HG02870 (cell line): ENCODE measurements at regions not wholly inside any gene's neighbourhood (a gene's known extent, or its start where the extent isn't known, plus 50 kb on each side); places are given as distances from the start of the nearest gene placed in this dataset.

Experiments used
- ATAC-seq: cut with Tn5 transposase; IDR thresholded peaks from one replicate; pipeline ENCODE4 v1.9.1; 2021; ENCODE audit warnings: mild to moderate bottlenecking, moderate library complexity; ENCODE audit not compliant: unreplicated experiment

DNA sequence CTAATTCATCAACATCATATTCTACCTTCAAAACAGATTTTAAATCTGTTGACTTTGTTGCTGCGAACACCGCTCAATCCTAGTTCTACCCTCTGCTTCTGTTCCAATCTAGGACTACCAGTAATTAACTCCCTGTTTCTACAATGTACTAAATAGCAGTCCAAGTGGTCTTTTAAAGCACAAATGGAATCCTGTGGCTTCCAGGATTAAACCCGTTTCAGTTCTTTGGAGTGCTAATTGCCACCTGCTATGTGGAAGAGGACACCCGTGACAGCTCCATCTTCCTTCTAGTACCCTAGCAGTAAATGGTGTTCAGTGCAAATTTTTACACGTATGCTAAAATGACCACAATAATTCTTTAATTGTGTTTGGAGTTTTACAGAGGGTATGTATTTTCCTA lies 232.1 kb downstream of the TDRD3 start:
- ATAC-seq = no peak

DNA sequence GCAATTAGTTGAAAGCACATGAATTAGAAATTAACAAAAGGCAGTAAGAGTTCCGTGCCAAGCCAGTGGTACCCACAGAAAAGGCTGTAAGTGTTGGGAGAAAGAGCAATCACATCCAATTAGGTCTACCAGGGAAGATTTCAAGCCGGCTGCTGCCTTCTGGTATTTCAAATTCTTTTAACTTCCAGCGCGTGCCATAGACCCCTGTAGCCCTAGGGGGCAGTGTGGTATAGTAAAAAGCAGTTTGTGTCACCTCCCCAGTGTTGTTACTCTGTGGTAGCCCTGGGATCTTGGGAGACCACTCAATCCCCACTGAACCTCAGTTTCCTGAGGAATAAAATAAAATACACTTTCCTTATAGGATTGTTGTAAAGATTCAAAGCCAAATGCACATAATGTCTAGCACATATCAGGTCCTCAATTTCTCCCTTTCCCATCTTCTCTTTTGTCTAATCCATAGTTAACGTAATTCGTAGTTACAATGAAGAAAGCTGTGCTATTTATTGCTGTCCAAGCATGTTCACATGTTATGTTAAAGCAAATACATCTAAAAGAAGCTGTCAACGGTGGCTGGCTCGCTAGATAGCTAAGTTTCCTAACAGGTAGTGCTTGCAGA lies 230.2 kb downstream of the TDRD3 start:
- ATAC-seq = no peak
